NCI-H2227 (cell line): ENCODE measurements at regions not wholly inside any gene's neighbourhood (a gene's known extent, or its start where the extent isn't known, plus 50 kb on each side); places are given as distances from the start of the nearest gene placed in this dataset.

Experiments used
- DNase-seq: peaks from one replicate; lab custom pipeline; 2025; ENCODE audit not compliant: unreplicated experiment; lab: John Stamatoyannopoulos, UW

GRCh38 chr14:46300765-46301164, 350.8 kb downstream of the RPL10L start:
- DNase-seq, result no peak

DNA sequence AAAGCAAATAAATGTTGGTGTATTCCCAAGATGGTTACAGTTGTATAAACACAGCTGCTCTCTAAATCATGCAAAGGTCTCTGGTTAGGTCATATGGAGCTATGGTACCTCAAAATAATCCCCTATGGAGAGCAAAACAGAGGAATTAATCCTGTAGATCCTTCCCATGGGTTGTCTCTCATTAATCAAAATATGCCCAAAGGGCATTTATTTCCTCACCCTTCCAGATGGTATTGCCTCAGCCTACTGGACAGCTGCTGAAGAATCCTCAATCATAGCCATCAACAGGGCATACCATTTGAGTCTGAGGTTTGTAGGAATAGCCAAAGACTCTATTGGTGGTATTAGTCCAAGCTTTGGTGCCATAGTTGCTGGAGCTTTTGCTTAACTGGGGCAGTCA, 360.9 kb downstream of the RPL10L start:
- DNase-seq, result no peak

DNA sequence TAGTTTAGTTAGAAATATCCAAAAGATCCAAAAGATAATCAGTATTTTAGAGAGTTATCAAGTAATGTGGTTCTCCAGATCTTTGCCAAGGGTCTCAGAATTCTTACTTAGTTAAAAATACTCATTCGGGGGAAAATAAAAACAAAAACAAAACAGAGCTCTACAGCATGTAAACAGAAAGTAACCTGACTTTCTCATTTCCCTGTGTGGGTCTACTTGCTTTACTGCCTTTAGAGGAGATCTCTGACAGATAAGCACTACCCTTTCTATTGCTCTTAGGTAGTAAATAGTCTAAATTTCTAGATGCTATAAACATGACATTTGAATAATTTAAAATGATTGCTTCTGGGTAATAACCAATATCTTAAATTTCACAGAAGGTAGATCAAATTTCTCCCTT, 371.8 kb downstream of the RPL10L start:
- DNase-seq, result no peak

DNA sequence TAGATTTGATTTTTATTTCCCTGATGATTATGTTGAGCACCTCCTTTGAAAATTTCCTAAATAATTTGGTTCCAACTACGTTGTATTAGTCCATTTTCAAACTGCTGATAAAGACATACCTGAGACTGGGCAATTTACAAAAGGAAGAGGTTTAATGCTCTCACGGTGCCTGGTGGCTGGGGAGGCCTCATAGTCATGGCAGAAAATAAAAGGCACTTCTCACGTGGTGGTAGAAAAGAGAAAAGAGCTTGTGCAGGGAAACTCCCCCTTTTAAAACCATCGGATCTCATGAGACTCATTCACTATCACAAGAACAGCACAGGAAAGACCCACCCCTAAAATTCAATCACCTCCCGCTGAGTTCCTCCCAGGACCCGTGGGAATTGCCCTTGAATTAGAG, 372.3 kb downstream of the RPL10L start:
- no peak for DNase-seq

DNA sequence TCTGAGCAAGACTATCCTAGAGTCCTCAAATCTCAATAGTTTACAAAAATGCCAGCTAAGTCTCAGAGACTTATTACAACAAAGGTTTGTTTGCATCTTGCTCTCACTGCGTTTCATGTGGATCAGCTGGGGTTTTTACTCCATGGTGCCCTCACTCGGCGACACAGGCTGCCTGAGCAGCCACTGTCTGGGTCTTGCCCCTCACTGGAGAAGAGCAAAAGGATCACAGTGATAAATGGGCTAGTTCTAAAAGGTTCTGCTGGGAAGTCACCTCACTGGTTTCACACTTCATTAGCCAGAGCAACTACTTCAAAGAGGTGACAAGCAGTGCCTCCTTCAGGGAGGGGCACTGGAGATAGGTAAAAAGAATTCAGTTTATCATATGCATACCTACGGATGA, 392.0 kb downstream of the RPL10L start:
- no peak for DNase-seq

DNA sequence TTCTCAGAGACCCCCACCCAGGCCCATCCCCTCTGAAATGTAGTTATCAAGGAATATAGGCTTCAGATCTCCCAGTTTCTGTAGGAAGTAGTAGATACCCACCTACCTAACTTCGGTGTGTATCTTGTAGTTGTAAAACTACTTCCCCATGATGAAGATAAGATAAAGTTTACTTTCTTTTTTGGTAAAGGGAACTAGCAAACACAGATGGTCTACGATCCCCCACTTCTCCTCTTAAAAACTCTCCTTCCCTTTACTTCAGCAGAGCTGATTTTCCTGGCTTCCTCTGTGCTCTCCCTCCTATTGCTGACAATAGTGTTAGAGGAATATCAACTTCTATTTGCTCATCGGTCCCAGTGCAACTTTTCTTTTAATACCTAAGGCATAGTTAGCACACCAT, 395.2 kb downstream of the RPL10L start:
- DNase-seq, result no peak

DNA sequence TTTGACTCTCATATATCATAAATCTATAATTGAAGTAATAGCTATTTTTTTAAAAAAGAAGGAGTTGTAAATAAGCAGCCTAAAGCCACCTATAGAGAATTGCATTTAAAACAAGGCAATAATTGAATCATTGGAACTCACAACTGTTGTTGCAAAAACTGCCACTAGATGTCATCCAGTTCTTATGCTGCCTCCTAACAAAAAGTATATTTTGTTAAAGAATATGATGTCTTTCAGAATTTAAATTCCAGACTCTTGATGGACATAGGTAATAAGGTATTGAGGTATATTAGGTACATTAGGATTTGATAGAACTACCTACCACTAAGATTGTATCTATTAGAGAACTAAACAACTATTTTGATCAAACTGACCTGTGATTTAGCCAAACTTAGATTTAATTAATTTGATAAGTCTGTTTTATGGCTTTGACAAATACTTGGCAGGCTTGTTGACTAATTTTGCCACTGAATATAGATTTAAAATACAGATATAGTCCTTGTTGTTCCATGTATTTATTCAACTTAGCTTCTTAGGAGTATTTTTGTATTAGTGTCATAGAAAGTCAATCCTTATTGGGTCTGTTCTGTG, 401.4 kb downstream of the RPL10L start:
- DNase-seq, result no peak

- DNase-seq, result no peak
Observed at GRCh38 chr14:46248001-46248630, 403.5 kb downstream of the RPL10L start.

- no peak for DNase-seq
Observed at GRCh38 chr14:46245276-46245675, 406.3 kb downstream of the RPL10L start.

DNA sequence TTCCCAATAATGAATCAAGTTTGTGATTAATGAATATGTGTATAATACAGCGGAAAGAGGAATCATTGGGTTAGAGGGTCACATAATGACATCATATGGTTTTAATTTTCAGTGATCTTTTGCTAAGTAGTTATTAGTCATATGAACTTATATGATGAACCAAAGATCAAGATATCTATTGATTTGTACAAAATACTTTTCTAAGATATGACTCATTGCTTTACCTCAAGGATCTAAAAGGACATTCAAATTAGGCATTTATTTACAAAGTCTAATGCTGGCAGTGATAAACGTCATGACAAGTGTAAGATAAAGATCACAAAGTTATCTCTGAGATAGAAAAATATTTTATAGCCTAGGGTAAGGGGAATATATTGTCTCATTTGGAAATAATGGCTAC, 417.8 kb downstream of the RPL10L start:
- DNase-seq, result no peak

- no peak for DNase-seq
Observed at GRCh38 chr14:46230540-46230939, 421.0 kb downstream of the RPL10L start.

DNA sequence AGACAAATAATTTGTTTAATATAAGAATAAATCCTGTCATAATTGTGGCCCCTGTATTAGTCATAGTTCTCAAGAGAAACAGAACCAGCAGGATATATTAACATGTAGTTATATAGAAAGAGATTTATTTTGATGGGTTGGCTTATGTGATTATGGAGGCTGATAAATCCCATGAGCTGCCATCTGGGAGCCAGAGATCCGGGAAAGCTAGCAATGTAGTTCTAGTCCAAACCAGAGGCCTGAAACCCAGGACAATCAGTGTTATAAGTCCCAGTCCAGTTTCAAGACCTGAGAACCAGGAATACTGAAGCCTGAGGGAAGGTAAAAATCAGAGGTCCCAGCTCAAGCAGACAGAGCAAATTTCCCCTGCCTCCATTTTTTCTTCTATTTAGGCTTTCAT, 435.8 kb downstream of the RPL10L start:
- no peak for DNase-seq

GRCh38 chr14:46198676-46199075, 452.9 kb downstream of the RPL10L start:
- DNase-seq, result no peak

DNA sequence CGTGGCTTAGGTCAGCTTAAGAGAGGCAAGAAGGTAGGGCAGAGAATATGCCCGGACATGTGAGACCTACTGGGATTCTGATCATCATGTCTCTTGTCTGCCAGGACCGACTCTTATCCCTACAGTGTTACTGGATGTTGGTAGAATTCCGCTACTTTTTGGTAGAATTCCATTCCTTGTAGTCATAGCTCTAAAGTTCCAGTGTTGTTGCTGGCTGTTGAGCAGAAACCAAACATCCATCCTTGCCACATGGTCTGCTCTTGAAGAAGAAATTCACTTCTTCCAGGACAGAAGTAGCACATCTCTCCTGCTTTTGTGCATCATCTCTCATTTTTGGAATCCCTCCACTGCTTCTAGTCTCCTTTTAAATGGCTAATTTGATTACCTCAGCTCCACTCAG, 453.7 kb downstream of the RPL10L start:
- no peak for DNase-seq
